HG03060 (cell line): ENCODE measurements at regions not wholly inside any gene's neighbourhood (a gene's known extent, or its start where the extent isn't known, plus 50 kb on each side); places are given as distances from the start of the nearest gene placed in this dataset.

Experiments
- ATAC-seq: cut with Tn5 transposase; IDR thresholded peaks from one replicate; pipeline ENCODE4 v1.9.1; 2021; ENCODE audit warnings: low read depth, moderate number of reproducible peaks; ENCODE audit not compliant: unreplicated experiment

DNA sequence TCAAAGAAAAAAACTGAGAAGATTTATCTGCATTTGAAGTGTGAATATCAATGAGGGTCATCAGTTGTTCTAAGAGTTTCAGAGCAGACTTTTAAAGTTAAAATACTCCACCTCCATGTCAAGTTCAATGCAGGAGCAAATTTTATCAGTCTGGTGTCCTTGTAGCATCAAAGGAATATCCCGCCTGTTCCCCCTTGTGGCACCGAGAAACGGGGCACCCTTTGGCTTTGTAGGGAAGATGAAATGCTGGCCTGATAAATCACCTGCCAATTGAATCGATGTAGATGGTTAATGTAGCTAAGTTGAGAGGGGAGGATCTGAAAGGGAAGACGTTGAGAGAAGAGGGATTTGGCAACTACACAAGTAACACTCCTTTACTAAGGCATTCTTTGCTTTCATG lies 714.5 kb downstream of the EFNA5 start:
- no peak for ATAC-seq

DNA sequence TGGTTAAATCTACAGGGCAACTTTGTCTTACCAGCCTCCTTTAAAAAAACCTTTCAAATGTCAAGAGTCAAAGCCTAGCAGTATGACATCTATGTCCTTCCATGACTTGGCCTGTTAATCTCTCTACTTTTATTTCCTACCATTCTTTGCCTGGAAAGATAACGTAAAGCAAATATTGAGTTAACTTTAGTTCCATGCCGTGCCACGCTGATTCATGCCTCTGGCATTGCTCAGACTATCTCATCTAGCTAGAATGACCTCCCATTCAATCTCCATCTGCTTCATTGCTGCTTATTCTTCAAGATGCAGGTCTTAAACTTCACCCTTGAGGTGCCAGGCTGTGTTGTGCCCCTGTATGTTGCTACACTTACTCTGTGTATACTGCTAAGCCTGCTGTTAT lies 729.8 kb downstream of the EFNA5 start:
- ATAC-seq: no peak

DNA sequence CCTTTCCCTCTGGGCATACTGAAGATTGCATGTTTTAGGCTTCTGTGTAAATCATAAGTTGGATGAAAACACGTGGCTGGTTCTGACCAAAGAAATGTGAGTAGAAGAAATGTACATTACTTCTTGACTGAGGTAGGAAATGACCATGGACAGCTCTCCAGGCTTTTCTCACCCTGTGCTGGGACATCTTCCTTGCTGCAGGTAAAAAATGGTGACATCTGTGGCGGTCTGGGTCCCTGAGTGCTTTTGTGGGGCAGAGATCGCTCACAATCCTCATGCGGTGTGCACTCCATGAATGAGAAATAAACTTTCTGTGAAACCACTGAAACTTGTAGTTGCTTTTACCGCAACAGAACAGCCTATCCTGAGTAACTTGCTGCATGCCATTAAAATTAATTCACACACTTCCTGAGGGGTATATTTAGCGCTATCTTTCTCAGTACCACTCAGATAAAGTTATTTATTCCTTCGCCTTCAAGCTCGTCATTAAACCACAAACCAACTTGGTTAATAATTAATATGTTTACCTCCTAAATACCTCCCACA lies 730.4 kb downstream of the EFNA5 start:
- no peak for ATAC-seq

DNA sequence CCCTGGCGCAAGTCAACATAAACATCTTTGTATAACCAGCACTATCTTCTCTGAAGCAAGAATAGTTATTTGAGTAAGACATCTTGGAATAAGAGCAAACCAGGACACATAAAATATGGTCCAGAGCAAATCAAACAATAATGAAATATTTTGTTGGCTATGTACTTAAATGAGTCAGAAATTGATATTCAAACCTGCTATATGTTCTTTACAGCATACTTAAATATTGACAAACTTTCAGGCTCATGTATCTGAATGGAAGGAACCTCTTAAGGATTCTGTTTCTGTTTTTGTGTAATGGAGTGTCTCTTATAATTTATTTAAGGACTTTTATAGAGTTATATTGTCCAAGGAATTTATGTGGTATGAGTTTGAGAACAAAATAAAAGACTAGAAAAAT lies 747.3 kb downstream of the EFNA5 start:
- ATAC-seq: no peak

DNA sequence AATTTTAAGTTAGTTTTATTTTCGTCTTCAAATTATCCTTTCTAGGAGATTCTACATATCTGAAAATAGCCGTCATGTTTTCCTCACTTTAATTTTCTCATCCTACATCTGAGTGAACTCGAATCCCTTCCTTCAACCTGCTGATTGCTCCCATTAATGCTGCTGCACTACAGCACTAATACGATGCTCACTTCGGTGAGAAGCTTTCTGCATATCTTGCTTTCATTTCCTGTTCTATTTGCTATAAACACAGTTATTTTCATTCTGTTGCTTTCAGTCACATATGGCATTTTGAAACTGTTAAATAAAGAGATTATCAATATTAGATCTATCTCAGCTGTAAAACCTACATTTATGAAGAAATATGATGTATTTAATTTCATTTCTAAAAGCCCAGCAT lies 749.2 kb downstream of the EFNA5 start:
- ATAC-seq: no peak

DNA sequence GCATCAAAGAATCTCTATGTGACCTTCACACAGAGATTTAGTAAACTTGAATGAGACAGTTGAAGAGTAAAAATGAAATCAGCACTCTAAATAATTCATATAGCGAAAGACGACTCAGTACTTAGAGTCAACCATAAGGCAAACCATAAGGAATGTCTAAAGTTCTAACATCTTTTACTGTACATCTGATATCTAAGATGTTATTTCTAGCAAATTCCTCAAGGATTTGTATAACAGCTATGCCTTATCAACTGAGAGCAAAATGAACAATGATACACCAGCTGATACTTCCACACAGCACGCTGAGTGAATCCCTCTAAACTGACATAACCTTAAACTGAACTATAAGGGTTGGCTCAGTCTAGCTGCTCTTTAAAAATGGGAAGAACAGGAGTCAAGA lies 760.3 kb downstream of the EFNA5 start:
- ATAC-seq: no peak

DNA sequence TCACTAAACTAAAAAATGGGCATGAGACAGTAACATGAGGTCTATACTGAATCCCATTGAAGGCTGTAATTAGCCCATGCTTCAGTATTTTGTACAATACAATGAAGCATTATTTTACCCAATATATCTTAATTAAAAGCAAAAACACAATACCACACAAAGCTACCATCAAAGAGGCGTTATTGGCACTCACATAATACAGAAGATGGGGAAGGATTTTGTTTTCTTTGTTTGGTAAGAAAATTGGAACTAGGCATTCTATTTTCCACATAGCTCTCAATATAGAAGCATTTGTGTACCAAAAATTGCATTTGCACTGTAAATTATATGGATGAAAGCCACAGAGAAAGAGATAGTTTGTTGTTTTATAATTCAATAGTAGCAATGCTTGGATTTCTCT lies 761.0 kb downstream of the EFNA5 start:
- ATAC-seq: no peak

DNA sequence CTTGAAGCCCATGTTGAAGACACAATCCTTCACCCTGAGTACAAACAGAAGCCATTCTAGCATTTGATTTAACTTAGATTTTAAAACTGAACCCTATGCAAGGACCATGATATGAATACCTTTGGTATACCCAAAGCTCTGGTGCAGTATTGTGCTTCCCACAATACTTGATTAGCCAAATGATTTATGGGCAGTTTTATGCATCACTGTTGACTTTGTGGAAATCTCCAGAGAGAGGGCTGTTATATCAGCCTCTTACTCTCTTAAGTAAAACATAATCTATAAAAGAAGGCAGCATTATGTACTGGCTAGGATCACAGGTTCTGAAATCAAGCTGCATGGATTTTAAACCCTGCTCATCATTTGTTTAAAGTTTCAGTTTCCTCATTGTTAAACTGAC lies 762.8 kb downstream of the EFNA5 start:
- no peak for ATAC-seq

DNA sequence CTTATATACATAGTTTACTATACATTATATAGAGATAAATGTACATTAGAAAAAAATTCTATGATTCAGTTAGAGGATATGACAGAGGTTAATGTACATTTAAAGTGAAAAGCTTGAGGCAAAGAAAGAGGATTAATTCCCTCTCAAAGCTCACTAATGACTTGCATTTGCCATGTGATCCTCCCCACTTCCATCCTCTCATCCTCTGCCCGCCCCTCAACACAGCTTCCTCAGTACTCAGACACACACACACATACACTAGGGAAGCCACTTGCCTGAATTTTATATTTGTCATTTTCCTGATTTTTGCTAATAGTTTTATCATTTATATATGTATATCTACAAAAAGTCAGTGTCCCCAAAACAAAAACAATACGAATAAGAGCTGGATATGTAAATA lies 764.5 kb downstream of the EFNA5 start:
- ATAC-seq: no peak

DNA sequence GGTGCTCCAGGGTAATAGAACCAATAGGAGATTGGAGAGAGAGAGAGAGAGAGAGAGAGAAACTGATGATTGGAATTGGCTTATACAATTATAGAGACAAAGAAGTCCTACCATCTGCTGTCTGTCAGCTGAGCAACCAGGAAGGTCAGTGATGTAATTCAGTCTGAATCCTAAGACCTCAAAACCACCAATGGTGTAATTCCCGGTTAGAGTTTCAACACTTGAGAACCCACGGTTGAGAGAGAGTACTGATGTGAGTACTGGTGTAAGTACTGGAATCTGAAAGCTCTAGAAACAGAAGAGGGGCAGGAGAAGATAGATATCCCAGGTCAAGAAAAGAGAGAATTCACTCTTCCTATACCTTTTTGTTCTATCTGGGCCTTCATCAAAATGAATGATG lies 775.8 kb downstream of the EFNA5 start:
- ATAC-seq: no peak

DNA sequence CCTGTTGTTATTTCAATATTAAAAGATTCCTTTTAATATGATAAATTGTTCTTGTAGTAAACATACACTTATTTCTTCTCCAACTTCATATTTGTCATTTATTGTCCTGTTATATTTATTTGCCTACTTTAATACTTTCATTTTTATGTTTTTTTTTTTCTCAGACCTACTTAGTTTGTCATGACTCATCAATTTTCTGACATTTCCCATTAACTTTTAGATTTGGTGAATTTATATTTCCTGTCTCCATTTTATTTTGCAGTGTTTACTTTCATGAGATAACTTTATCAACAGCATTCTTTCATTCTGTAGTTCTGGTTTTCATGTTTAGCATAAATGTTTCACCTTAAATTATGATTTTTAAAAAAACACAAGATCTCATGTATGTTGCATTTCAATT lies 788.7 kb downstream of the EFNA5 start:
- ATAC-seq: no peak

DNA sequence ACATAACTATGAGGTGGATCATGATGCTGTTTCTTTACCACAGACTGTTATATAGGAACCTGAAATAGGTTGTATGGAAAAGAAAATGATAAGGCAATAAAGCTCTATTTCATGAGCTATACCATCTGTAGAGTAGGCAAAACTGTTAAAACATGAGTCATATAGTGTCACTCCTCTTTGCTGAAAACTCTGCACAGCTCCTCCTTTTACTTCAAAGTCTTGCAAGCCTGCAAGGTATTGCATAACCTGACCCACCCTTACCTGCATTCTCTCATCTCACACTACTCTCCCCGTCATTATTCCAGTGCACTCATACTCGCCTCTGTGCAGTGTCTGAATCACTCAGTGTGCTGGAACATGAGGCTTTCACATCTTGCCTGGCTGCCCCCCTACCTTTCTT lies 790.1 kb downstream of the EFNA5 start:
- ATAC-seq: no peak

DNA sequence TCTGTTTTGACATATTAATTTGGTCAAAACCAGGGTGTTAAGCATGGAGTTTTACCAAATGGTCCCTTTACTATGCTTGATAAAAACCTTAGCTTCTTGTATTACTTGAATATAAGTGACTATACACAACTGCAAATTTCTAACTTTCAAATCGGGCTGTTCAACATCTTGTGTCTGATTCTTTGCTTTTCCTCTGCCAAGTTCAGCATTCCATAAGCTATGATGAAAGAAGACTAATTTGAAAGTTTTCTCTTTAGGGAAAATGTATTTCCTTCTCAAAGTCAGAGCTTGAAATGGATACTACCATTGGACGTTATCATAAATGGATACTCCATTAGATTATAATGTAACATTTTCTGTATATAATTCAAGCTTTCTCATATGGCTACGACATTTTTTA lies 792.9 kb downstream of the EFNA5 start:
- ATAC-seq: no peak

DNA sequence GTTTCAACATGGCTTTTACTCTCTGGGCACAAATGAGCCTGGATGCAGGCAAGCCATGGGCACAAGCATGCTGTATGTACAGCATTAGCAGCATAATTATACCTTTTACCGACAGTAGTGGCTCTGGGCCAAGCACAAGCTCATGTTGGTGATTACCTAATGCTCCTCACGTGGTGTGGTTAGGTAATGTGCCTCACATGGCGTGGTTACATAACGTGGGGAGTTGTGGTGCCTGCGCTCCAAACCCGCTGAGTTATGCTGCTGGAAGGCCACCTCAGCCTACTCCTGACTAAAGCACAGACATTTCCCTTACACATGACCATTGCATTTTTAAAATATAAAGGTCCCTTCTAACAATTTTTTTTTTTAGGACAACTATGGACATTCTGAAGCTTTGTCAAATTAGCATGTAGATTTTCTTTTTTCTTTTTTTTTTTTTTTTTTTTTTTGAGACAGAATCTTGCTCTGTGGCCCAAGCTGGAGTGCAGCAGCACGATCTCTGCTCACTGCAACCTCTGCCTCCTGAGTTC lies 794.0 kb downstream of the EFNA5 start:
- ATAC-seq: no peak

DNA sequence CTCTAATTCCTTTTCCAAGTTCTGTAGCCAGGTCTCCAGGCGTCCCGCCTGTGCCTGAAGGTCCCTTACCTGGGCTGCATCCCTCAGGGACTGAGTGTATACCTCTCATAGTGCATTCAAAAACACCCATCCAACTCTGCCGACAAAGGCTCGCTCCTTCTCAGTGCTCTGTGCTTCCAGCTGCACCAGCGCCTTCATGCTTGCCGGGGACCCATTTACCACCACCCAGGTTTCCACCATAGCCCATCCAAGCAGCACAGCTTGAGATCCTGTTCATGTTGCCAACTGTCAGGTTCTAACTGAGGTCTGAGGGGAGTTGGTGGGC lies 794.5 kb downstream of the EFNA5 start:
- ATAC-seq: no peak

DNA sequence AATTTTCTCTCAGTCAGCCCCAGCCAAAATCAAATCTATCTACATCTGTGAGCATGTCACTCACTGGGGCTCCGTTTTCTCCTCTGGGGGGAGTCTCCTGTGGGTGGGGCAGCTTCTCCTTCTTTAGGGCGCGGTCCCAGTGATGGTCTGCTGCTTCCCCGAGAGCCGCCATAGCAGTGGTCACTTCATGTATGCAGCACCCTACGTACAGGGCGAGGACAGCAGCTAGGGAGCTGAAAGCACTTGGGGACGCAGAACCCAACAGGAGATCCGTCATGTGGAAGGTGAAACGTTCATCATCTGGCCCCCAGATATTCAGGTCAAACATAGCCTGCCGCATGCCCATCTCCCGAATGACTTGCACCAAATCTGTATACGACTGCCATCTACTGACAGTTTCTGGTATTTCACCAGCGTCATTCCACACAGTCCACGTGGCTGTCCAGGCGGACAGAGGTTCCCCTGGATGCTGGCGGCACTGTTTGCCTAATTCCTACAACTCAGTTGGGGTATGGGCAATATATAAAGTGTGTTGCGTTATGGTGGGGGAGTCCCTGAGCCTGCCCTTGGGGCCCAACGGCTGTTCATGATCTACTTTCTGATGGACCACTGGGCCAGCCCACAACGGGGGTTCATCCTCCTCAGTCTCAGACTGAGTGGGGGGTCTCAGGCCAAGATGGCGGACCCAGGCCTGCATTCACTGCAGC lies 795.0 kb downstream of the EFNA5 start:
- ATAC-seq: no peak

DNA sequence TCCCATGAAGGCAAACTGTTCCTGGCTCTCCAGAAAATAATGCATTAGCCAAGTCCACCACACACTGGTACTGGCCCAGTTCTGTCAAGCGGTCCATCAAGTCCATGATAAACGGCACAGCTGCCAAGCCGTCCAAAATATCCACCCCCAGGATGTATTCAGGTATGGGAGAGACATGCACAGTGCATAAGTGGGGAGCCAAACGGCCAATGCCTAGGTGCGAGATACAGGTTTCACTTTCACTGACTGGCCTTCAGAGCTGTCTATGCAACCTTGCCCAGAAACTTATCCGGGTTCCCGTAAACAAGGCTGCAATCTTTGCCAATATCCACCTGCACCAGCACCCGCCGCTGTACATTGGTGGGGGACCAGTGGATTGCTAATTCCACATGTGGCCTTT lies 795.8 kb downstream of the EFNA5 start:
- no peak for ATAC-seq

DNA sequence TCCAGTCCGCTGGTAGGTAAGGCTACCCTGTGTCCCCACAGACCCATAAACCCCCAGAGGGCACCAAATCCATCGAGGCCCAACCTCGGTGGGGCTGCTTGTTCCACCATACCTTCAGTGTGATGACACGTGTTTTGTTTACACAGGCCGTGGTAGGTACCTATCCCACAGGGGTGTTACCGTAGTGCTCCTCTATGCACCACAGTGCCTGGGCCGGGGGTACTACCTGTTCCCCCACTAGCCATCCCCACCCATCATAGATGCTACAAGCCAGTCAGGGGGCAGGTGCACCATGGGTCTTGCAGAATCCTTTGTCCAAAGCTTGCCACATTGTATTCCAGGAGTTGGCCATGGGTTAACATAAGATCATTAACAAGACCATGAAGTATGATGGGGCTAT lies 796.2 kb downstream of the EFNA5 start:
- no peak for ATAC-seq

DNA sequence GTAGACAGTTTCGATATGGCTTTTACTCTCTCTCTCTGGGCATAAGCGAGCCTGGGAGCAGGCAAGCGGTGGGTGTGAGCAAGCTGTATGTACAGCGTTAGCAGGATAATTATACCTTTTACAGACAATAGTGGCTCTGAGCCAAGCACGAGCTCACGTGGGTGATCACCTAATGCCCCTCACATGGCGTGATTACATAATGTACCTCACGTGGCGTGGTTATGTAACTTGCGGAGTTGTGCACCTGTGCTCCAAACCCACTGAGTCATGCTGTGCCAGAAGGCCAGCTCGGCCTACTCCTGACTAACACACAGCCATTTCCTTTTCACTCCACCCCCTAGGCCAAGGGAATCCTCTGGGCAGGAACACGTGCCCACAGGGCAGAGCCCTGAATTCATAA lies 797.2 kb downstream of the EFNA5 start:
- ATAC-seq: no peak

DNA sequence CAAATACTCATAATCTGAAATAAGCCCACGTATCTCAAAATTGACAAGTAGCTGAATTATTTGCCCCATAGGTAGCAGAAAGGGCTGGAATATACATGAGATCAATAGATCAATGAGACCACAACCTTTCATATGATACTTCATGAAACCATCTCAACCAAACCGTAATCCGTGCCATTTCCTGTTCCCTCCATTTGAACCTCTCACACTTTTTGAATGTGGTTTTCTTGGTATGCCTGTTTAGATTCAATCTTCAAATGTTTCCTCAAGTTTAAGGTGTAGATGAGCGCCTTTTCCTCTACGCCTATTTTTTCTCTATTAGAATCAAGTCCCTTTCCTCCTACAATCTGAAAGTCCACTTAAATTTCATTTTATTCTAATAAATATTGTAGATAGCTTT lies 805.5 kb downstream of the EFNA5 start:
- no peak for ATAC-seq

DNA sequence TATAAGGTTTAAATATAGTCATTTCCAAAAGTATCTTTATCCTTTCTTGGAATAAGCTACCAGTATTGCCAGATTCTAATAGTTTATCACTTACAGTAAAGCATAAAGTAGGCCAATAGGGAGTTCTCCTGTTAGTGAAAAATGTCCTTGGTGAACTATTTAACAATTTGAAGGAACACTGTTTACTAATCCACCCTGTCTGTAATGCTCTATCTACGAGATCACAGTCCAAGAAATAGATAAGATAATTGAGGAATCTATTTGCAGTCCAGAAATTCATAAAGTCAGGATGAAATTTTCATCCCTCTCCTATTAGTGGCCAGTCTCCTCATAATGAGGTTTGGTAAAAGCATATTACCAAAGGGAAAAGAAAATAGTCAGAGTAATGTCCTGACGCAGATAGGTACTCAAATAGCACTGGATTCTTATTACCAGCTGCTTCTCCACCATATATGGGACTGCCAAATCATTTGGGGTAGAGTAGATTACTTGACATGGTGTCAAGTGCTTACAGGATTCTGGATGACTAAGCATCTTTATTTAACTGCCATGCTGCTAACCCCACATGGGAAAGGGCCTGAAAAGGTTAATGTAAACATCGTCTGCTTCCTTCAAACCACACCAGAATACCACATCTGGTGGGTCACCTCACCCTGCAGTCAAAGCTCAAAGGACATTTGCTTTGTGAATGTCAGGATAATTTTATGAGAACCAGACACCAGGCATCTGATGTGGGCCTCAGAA lies 808.1 kb downstream of the EFNA5 start:
- no peak for ATAC-seq

DNA sequence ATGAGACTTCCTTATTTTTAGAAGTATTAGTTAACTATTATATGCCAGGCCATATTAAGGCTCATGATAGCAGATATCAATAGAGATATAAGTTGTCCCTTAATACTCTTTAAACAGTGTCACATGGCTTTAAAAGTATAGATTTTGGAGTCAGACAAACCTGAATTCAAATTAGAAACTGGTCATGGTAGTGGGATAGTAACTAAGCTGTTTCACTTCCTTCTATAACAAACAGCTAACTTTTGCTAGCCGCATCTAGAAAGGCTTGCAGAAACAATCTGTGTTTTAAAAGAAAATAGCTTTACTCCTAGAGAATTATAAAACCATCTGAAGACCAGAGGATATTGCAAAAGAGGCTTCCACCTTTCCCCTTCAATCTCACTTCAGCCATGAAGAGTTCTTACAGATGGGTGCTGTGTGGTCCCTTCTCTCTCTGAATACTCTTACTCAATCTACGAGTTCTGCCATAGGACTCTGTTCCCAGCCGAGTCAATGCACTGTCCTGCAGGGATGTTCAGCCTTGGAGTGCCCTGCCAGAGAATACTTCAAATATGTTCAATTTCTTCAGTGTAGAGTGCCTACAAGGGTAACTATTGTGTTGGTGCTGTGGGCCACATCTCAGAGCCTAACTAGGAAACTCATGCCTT lies 810.2 kb downstream of the EFNA5 start:
- ATAC-seq: no peak
